Parathyroid adenoma (tissue), 2 donors: ENCODE measurements at regions not wholly inside any gene's neighbourhood (a gene's known extent, or its start where the extent isn't known, plus 50 kb on each side); places are given as distances from the start of the nearest gene placed in this dataset.

Source experiments
- H2AFZ ChIP-seq: fragments of 300-600 bp; sonication (generic); one replicate; pipeline ENCODE4 v1.7.0; 2017; ENCODE audit warnings: antibody characterized with exemption, mild to moderate bottlenecking
- H3K27ac ChIP-seq: fragments of 300-600 bp; sonication (generic); one replicate; pipeline ENCODE4 v1.7.0; 2017
- H3K27me3 ChIP-seq: fragments of 300-600 bp; sonication (generic); one replicate; pipeline ENCODE4 v1.7.0; 2017; ENCODE audit warnings: low read length; ENCODE audit not compliant: control insufficient read depth, insufficient read depth
- H3K36me3 ChIP-seq: fragments of 300-600 bp; sonication (generic); one replicate; pipeline ENCODE4 v1.7.0; 2017; ENCODE audit warnings: low read length; ENCODE audit not compliant: control insufficient read depth, insufficient read depth
- H3K4me1 ChIP-seq: fragments of 300-600 bp; sonication (generic); one replicate; pipeline ENCODE4 v1.7.0; 2017; ENCODE audit warnings: control low read depth
- H3K4me2 ChIP-seq: fragments of 300-600 bp; sonication (generic); one replicate; pipeline ENCODE4 v1.7.0; 2017; ENCODE audit warnings: low read length
- H3K4me3 ChIP-seq: fragments of 300-600 bp; sonication (generic); one replicate; pipeline ENCODE4 v1.7.0; 2017; ENCODE audit warnings: low read depth, low read length
- H3K79me2 ChIP-seq: fragments of 300-600 bp; sonication (generic); one replicate; pipeline ENCODE4 v1.7.0; 2017; ENCODE audit warnings: control low read depth
- H3K9ac ChIP-seq: fragments of 300-600 bp; sonication (generic); one replicate; pipeline ENCODE4 v1.7.0; 2017; ENCODE audit warnings: mild to moderate bottlenecking
- H3K9me3 ChIP-seq: fragments of 300-600 bp; sonication (generic); one replicate; pipeline ENCODE4 v1.7.0; 2017; ENCODE audit warnings: low read length; ENCODE audit not compliant: control insufficient read depth
- CTCF ChIP-seq: fragments of 300-600 bp; sonication (generic); IDR thresholded peaks from one replicate; pipeline ENCODE4 v1.7.0; 2017; ENCODE audit warnings: antibody characterized with exemption, mild to moderate bottlenecking
- donor health status: primary hyperparathyroidism.

GRCh38 chr2:149741646-149742045 is 154.1 kb upstream of the MMADHC start:
- Histone ChIP-seq H3K9me3 (no peaks in the 10 kb centered on the region), H3K79me2 (no peaks in the 10 kb centered on the region), H3K27me3 (no peaks in the 10 kb centered on the region), H3K27ac (no peak overlapping the region), H3K4me1 (no peaks in the 10 kb centered on the region), H3K9ac (no peak overlapping the region), H2AFZ (no peak overlapping the region), H3K36me3 (no peaks in the 10 kb centered on the region), H3K4me3 (no peak overlapping the region), H3K4me2 (no peak overlapping the region)
- no peak for TF ChIP-seq CTCF

- no peak for TF ChIP-seq CTCF
- no peak overlapping the region for H3K9ac ChIP-seq
- no peaks in the 10 kb centered on the region for H3K79me2 ChIP-seq
- H2AFZ ChIP-seq: no peak overlapping the region
- H3K27ac ChIP-seq: no peak overlapping the region
- H3K4me1 ChIP-seq: no peaks in the 10 kb centered on the region
- no peaks in the 10 kb centered on the region for H3K27me3 ChIP-seq
- no peaks in the 10 kb centered on the region for H3K36me3 ChIP-seq
- no peak overlapping the region for H3K4me2 ChIP-seq
- no peak overlapping the region for H3K4me3 ChIP-seq
- no peaks in the 10 kb centered on the region for H3K9me3 ChIP-seq
Measured at GRCh38 chr2:149740490-149740889, 152.9 kb upstream of the MMADHC start.

- Histone ChIP-seq H3K4me3 (no peak overlapping the region), H3K79me2 (no peaks in the 10 kb centered on the region), H3K9ac (no peak overlapping the region), H3K36me3 (no peaks in the 10 kb centered on the region), H3K9me3 (no peaks in the 10 kb centered on the region), H2AFZ (no peak overlapping the region), H3K27me3 (no peaks in the 10 kb centered on the region), H3K4me2 (no peak overlapping the region), H3K4me1 (no peaks in the 10 kb centered on the region), H3K27ac (no peak overlapping the region)
- TF ChIP-seq CTCF: no peak
Measured at GRCh38 chr2:149739883-149740265, 152.3 kb upstream of the MMADHC start.

- H3K4me1 ChIP-seq: no peaks in the 10 kb centered on the region
- no peak for TF ChIP-seq CTCF
- H3K27me3 ChIP-seq: no peaks in the 10 kb centered on the region
- H3K4me2 ChIP-seq: no peak overlapping the region
- no peaks in the 10 kb centered on the region for H3K79me2 ChIP-seq
- H2AFZ ChIP-seq: no peak overlapping the region
- H3K4me3 ChIP-seq: no peak overlapping the region
- H3K36me3 ChIP-seq: no peaks in the 10 kb centered on the region
- no peak overlapping the region for H3K9ac ChIP-seq
- no peak overlapping the region for H3K27ac ChIP-seq
- no peaks in the 10 kb centered on the region for H3K9me3 ChIP-seq
Measured at GRCh38 chr2:149739171-149739882, 151.8 kb upstream of the MMADHC start.

GRCh38 chr2:149738767-149739166 is 151.2 kb upstream of the MMADHC start:
- TF ChIP-seq CTCF: no peak
- no peaks in the 10 kb centered on the region for H3K9me3 ChIP-seq
- no peak overlapping the region for H3K27ac ChIP-seq
- no peaks in the 10 kb centered on the region for H3K27me3 ChIP-seq
- H3K36me3 ChIP-seq: no peaks in the 10 kb centered on the region
- no peak overlapping the region for H3K4me2 ChIP-seq
- H2AFZ ChIP-seq: no peak overlapping the region
- H3K4me3 ChIP-seq: no peak overlapping the region
- H3K79me2 ChIP-seq: no peaks in the 10 kb centered on the region
- H3K9ac ChIP-seq: no peak overlapping the region
- no peaks in the 10 kb centered on the region for H3K4me1 ChIP-seq
